ENCODE measurements at regions not wholly inside any gene's neighbourhood (a gene's known extent, or its start where the extent isn't known, plus 50 kb on each side); places are given as distances from the start of the nearest gene placed in this dataset.

- no peak for TF ChIP-seq MAX (IDR thresholded peaks at IDR 0.05)
- TF ChIP-seq YY1 (IDR thresholded peaks at IDR 0.05; ENCODE audit: low read depth, low read length), result no peak
- no peak for TF ChIP-seq CHD7 (IDR thresholded peaks at IDR 0.05; ENCODE audit: insufficient replicate concordance, low read length)
- no peak for TF ChIP-seq KDM5A (IDR thresholded peaks at IDR 0.05; ENCODE audit: low read length)
- TF ChIP-seq TCF12 (IDR thresholded peaks at IDR 0.05; ENCODE audit: low read depth, low read length), result no peak
These were observed 145.7 kb upstream of the PLAAT1 start (continued) for GRCh38 chr3:193095366-193095765.
